Suprapubic skin (tissue), 4 donors: ENCODE measurements at regions not wholly inside any gene's neighbourhood (a gene's known extent, or its start where the extent isn't known, plus 50 kb on each side); places are given as distances from the start of the nearest gene placed in this dataset.

Experiments used
- CTCF ChIP-seq, 2 donors: fragments of 200-600 bp in 1 of 2; fragments of 450-650 bp in 1 of 2; sonication (generic) in 1 of 2; IDR thresholded peaks; one replicate each; pipeline ENCODE4 v1.5.1; 2016 to 2019; ENCODE audit warnings: antibody characterized with exemption in 2 of 2, mild to moderate bottlenecking in 1 of 2, moderate library complexity in 1 of 2
- EP300 ChIP-seq: sonication (generic); formaldehyde crosslinking; IDR thresholded peaks from one replicate; pipeline ENCODE4 v1.6.1; 2017; ENCODE audit warnings: antibody characterized with exemption
- POLR2A ChIP-seq, 2 donors: fragments of 450-650 bp; IDR thresholded peaks; one replicate each; pipeline ENCODE4 v1.6.1; 2017; ENCODE audit warnings: antibody characterized with exemption in 2 of 2, mild to moderate bottlenecking in 2 of 2, moderate library complexity in 2 of 2
- POLR2AphosphoS5 ChIP-seq, 3 donors: sonication (generic); formaldehyde crosslinking; IDR thresholded peaks; one replicate each; pipeline ENCODE4 v1.6.1; 2017; ENCODE audit warnings: antibody characterized with exemption in 3 of 3

- TF ChIP-seq POLR2A (IDR thresholded peaks at IDR 0.05) = no peak
- no peak for TF ChIP-seq CTCF (IDR thresholded peaks at IDR 0.05)
- no peak for TF ChIP-seq POLR2AphosphoS5 (IDR thresholded peaks at IDR 0.05)
- TF ChIP-seq EP300 = no peak
Observed at GRCh38 chr16:26464576-26465266, 602.0 kb upstream of the C16orf82 start.
